ENCODE measurements at regions not wholly inside any gene's neighbourhood (a gene's known extent, or its start where the extent isn't known, plus 50 kb on each side); places are given as distances from the start of the nearest gene placed in this dataset.

DNA sequence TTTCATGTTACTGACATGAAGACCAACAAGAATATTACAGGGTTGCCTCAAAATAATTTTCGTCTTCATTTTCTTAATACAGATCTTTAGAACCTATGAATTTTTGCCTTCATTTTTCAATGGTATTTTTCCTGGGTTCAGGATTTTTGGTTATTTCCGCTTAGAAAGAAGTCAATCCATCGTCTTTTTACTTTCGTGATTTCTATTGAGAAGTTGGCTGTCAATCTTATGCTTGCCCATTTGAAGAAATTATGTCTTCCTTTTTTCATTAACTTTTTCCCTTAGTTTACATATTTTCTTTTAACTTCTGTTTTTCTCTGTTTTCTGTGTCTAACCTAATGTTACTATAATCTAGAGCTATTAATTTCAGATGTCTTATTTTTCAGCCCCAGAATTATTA lies 868.9 kb upstream of the SLC10A2 start:
- Mint-ChIP-seq H3K4me1 (ENCODE audit: low read depth) (no peaks in the 10 kb centered on the region), H3K4me3 (no peak overlapping the region), H3K27ac (no peak overlapping the region), H3K36me3 (ENCODE audit: low read depth) (no peaks in the 10 kb centered on the region), H3K27me3 (ENCODE audit: insufficient read depth) (no peaks in the 10 kb centered on the region), H3K9me3 (peaks cover 32% of the 10 kb centered on the region)
- TF ChIP-seq, protein P1, sequence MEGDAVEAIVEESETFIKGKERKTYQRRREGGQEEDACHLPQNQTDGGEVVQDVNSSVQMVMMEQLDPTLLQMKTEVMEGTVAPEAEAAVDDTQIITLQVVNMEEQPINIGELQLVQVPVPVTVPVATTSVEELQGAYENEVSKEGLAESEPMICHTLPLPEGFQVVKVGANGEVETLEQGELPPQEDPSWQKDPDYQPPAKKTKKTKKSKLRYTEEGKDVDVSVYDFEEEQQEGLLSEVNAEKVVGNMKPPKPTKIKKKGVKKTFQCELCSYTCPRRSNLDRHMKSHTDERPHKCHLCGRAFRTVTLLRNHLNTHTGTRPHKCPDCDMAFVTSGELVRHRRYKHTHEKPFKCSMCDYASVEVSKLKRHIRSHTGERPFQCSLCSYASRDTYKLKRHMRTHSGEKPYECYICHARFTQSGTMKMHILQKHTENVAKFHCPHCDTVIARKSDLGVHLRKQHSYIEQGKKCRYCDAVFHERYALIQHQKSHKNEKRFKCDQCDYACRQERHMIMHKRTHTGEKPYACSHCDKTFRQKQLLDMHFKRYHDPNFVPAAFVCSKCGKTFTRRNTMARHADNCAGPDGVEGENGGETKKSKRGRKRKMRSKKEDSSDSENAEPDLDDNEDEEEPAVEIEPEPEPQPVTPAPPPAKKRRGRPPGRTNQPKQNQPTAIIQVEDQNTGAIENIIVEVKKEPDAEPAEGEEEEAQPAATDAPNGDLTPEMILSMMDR (IDR thresholded peaks at IDR 0.05): no peak
- no peak for DNase-seq

DNA sequence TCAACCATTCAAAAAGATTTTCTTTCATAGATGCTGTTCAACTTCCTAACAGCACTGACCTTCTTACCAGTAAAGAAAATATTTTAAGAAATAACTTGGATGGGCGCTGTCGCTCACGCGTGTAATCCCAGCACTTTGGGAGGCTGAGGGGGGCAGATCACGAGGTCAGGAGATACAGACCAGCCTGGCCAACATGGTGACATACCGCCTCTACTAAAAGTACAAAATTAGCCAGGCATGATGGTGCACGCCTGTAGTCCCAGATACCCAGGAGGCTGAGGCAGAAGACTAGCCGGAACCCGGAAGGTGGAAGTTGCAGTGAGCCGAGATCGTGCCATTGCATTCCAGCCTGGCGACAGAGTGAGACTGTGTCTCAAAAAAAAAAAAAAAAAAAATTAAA lies 865.7 kb upstream of the SLC10A2 start:
- Mint-ChIP-seq H3K4me1 (ENCODE audit: low read depth) (no peaks in the 10 kb centered on the region), H3K36me3 (ENCODE audit: low read depth) (no peaks in the 10 kb centered on the region), H3K9me3 (peaks cover 13% of the 10 kb centered on the region), H3K27ac (no peak overlapping the region), H3K4me3 (no peak overlapping the region), H3K27me3 (ENCODE audit: insufficient read depth) (no peaks in the 10 kb centered on the region)
- DNase-seq: no peak
- TF ChIP-seq, protein P1 (IDR thresholded peaks at IDR 0.05): no peak

DNA sequence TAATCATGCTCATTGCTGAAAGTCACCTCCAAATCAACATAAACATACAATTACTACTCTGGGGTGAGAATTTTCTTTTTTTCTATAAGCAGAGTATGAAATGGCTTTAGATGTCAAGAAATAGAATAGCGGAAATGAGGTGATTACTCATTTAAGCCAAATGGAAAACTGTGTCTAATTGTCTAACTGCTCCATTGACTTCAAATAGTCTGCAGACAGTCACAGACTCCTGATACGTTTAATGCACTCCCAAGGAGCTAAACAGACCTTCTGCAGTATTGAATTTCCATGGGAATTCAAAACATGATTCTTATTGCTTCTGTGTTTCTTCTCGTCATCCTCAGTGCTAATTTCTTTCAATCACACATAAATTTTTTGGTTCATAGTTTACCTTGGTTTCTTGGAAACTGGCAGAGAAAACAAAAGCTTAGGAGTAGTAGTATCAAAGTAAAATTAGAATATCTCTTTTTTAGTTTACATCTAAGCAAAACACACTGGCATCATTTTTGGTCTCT lies 865.2 kb upstream of the SLC10A2 start:
- TF ChIP-seq, protein P1 (IDR thresholded peaks at IDR 0.05): no peak
- Mint-ChIP-seq H3K27ac (no peak overlapping the region), H3K36me3 (ENCODE audit: low read depth) (no peaks in the 10 kb centered on the region), H3K4me1 (ENCODE audit: low read depth) (no peaks in the 10 kb centered on the region), H3K27me3 (ENCODE audit: insufficient read depth) (no peaks in the 10 kb centered on the region), H3K9me3 (peaks cover 13% of the 10 kb centered on the region), H3K4me3 (no peak overlapping the region)
- DNase-seq: no peak

DNA sequence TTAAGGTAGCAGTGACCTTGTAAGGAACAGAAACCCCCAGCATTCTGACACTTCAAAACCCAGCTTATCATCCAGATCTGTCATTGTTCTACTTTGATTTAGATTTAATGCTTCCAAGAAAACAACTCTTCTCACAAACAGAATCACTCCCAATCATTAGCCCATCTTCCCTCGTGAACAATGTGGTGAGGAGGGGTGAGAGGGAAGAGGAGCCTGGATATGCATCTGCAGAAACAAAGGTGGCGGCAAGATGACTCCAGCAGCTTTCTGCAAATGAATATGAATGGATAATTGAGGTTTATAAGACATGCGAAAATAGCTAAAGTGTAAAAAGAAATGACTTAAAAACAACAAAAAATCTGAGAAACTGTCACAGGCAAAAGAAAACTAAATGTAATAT lies 859.9 kb upstream of the SLC10A2 start:
- DNase-seq: no peak
- no peak overlapping the region for H3K4me3 Mint-ChIP-seq
- TF ChIP-seq, protein P1 (IDR thresholded peaks at IDR 0.05): no peak
- H3K36me3 Mint-ChIP-seq (ENCODE audit: low read depth): no peaks in the 10 kb centered on the region
- no peaks in the 10 kb centered on the region for H3K4me1 Mint-ChIP-seq (ENCODE audit: low read depth)
- no peak overlapping the region for H3K27ac Mint-ChIP-seq
- H3K9me3 Mint-ChIP-seq: peaks cover 8% of the 10 kb centered on the region
- H3K27me3 Mint-ChIP-seq (ENCODE audit: insufficient read depth): peaks cover 1% of the 10 kb centered on the region; the same call in 1 of the 2 replicates

- Mint-ChIP-seq H3K27ac (no peak overlapping the region), H3K36me3 (ENCODE audit: low read depth) (no peaks in the 10 kb centered on the region), H3K4me3 (no peak overlapping the region), H3K27me3 (ENCODE audit: insufficient read depth) (no peaks in the 10 kb centered on the region), H3K4me1 (ENCODE audit: low read depth) (no peaks in the 10 kb centered on the region), H3K9me3 (peaks cover 22% of the 10 kb centered on the region; the same call in 1 of the 2 replicates)
- TF ChIP-seq, protein P1 (IDR thresholded peaks at IDR 0.05): no peak
- no peak for DNase-seq
These were observed 842.7 kb upstream of the SLC10A2 start for GRCh38 chr13:103908911-103909310.

- no peak for DNase-seq
These were observed 842.1 kb upstream of the SLC10A2 start for GRCh38 chr13:103908274-103908673.

More at GRCh38 chr13:103908274-103908673, 842.1 kb upstream of the SLC10A2 start:
- no peaks in the 10 kb centered on the region for H3K4me1 Mint-ChIP-seq (ENCODE audit: low read depth)
- H3K27me3 Mint-ChIP-seq (ENCODE audit: insufficient read depth): no peaks in the 10 kb centered on the region
- H3K4me3 Mint-ChIP-seq: no peak overlapping the region
- H3K9me3 Mint-ChIP-seq: peaks cover 22% of the 10 kb centered on the region; the same call in 1 of the 2 replicates
- TF ChIP-seq, protein P1 (IDR thresholded peaks at IDR 0.05): no peak
- no peak overlapping the region for H3K27ac Mint-ChIP-seq
- no peaks in the 10 kb centered on the region for H3K36me3 Mint-ChIP-seq (ENCODE audit: low read depth)
